GM21515 (cell line): ENCODE measurements at regions not wholly inside any gene's neighbourhood (a gene's known extent, or its start where the extent isn't known, plus 50 kb on each side); places are given as distances from the start of the nearest gene placed in this dataset.
"Not testable (repeated sequence)": the region's sequence is repeated elsewhere in the genome, so short reads cannot be mapped to it uniquely, and the experiment has no call there.

Source experiments
- ATAC-seq: cut with Tn5 transposase; IDR thresholded peaks from one replicate; pipeline ENCODE4 v1.9.1; 2021; ENCODE audit not compliant: unreplicated experiment

- ATAC-seq, result not testable (repeated sequence)
These were observed 102.2 kb upstream of the PDE10A start for GRCh38 chr6:165765256-165765655.

DNA sequence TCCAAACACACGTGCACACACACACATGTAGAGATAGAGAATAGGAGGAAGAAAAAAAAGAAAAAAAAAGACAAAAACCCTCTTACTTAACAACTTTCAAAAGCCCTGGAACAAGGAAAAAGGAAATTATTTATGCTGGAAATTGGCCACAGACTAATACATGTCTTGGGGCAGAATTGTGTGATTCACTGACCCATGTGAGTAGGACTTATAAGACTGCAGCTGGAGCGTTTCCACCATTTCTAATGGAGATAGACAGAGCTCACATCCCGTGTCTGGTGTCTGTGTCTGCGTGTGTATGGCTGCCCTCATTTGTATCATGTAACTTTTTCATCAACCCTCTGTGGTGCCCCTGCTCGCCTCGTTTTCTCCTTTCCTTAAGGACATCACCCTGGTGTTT lies 99.8 kb upstream of the PDE10A start:
- no peak for ATAC-seq

DNA sequence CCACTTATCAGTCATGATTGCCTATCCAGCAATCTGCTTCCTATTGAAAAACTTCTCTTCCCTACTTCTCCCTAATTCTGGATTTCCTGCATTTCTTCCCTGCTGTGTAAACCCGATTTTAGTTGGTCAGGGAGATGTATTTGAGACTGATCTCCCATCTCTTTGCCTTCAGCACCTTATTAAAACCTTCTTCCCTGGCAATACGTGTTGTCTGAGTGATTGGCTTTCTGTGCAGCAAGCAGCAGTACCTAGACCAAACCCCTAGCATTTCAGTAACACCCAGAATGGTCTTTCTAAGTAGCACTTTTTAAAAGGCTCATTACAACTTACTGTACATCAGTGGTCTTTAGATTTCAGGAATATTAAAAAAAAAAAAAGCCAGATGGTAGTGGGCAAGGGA lies 99.1 kb upstream of the PDE10A start:
- ATAC-seq, result no peak

- no peak for ATAC-seq
These were observed 97.8 kb upstream of the PDE10A start for GRCh38 chr6:165760803-165761185.

DNA sequence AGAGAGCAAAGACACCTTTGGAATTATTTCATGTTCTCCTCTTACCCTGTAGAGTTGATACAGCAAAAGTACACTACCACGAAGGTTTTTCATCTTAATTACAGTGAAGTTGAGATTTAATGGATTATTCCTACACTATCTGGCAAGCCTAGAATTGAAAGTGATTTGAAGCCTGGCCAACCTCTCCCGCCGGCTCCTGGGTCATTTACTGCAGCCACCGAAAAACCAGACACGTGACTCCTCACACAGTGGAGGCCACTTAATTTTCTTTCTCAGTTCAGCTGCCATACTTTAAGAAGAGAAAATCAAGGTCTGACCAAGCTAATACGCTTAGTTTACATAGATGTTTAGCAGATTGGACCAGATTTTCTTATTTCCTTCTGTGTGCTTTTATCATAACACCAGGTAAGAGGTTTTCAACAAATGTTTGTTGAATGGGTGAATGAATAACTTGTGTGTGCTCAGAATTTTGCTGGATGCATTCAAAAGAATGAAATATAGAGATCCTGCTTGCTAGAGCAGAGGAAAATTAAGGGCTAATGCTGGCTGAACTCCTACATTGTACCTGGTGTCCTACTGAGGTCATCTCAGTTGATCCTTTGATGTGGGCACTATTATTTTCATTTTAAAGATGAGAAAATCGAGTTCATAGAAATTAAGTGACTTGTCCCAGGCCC lies 97.2 kb upstream of the PDE10A start:
- no peak for ATAC-seq

GRCh38 chr6:165758441-165758840 lies 95.4 kb upstream of the PDE10A start:
- ATAC-seq, result no peak

GRCh38 chr6:165755583-165755982 lies 92.5 kb upstream of the PDE10A start:
- no peak for ATAC-seq

GRCh38 chr6:165753506-165753905 lies 90.5 kb upstream of the PDE10A start:
- ATAC-seq, result no peak

DNA sequence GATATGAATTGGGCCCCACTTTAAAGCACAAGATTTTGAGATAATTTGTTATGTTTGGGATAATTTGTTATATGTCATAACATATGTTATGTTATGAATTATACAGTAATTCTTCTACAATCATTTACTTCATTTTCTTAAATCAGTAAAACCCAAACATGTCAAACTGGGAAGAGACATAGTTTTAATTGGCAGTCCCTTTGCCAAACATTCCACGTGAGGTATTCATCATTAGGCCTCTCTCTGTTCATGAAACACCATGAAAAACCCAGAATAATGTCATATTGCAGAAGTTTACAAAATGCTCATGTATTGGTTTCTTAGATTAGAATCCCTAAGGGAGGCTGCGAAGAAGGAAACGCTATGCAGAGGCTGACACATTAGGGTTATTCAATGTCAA lies 89.4 kb upstream of the PDE10A start:
- ATAC-seq, result no peak

DNA sequence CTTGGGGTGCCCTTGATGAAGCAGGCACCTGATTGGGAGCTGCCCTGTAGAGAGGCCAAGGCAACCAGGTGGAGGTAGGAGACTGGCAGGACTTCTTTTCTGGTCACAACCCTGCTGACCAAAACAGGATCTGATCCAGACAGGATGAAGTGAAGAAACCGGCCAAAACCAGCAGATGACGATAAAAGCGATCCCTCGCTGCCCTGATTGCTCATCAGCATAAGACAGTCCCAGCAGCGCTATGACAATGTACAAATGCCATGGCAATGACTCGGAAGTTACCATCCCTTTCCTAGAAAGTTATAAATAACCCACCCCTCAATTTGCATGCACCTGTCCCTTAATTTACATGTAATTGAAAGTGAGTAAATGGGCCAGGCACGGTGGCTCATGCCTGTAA lies 88.4 kb upstream of the PDE10A start:
- no peak for ATAC-seq

GRCh38 chr6:165749163-165749562 lies 86.1 kb upstream of the PDE10A start:
- no peak for ATAC-seq

GRCh38 chr6:165748390-165748789 lies 85.3 kb upstream of the PDE10A start:
- ATAC-seq, result no peak

DNA sequence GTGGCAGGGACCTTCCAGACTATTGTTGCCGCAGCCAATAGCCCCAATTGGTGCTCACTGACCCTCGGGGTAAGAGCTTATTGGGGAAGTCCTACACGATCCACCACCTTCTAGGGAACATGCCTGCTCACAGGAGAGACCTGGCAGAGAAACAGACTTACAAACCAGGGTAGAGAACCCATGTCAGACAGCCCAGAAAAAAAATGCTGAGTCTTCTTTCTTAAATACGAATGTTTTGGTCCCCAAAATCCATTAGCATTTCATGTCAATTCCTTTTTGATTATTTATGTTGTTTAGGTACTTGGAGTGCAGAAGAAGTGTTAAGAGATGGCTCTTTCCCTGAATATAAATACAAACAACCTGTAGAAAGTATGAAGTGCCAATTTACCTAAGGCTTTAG lies 84.9 kb upstream of the PDE10A start:
- ATAC-seq, result no peak

GRCh38 chr6:165746331-165746730 lies 83.3 kb upstream of the PDE10A start:
- ATAC-seq, result no peak

GRCh38 chr6:165745492-165745891 lies 82.5 kb upstream of the PDE10A start:
- no peak for ATAC-seq

- ATAC-seq, result no peak
These were observed 81.7 kb upstream of the PDE10A start for GRCh38 chr6:165744555-165745228.

GRCh38 chr6:165743366-165743898 lies 80.4 kb upstream of the PDE10A start:
- ATAC-seq, result no peak

DNA sequence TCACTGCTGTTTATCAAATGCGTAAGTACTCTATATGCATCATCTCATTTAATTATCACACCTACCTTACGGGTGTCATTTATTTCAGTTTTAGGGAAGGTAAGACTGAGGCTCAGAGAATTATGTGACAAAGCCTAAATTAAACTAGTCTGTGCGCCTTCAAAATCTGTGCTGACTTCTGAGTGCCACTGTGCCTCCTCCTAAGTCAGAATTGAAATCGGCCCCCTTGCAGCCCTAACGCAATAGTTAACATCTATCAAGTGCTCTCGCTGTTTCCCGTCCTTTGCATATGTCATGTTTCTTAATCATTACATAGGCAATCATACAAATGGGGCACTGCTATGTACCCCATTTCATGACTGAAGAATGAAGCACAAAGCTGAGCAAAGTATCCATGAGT lies 79.0 kb upstream of the PDE10A start:
- ATAC-seq, result no peak

DNA sequence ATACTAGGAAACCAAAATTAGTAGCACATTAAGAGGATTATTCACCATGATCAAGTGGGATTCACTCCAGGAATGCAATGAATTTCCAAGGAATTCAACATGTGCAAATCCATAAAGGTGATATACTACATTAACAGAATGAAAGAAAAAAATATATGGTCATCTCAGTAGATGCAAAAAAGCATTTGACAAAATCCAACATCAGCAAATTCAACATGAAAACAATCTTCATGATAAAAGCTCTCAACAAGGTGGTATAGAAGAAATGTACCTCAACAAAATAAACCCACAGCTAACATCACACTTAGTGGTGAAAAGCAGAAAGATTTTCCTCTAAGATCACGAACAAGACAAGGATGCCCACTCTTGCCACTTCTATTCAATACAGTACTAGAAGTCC lies 74.4 kb upstream of the PDE10A start:
- ATAC-seq, result no peak

DNA sequence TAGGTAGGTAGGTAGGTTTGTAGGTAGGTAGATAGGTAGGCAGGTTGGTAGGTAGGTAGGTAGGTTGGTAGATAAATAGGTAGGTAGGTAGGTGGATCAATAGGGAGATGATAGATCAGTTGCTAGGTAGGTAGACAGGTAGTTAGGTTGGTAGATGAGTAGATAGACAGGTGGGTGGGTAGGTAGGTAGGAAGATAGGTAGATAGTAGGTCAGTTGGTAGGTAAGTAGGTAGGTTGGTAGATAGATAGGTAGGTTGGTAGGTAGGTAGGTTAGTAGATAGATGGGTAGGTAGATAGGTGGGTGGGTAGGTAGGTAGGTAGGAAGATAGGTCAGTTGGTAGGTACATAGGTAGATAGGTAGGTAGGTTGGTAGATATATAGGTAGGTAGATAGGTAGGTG lies 72.0 kb upstream of the PDE10A start:
- ATAC-seq, result no peak

GRCh38 chr6:165733489-165733791 lies 70.4 kb upstream of the PDE10A start:
- no peak for ATAC-seq

DNA sequence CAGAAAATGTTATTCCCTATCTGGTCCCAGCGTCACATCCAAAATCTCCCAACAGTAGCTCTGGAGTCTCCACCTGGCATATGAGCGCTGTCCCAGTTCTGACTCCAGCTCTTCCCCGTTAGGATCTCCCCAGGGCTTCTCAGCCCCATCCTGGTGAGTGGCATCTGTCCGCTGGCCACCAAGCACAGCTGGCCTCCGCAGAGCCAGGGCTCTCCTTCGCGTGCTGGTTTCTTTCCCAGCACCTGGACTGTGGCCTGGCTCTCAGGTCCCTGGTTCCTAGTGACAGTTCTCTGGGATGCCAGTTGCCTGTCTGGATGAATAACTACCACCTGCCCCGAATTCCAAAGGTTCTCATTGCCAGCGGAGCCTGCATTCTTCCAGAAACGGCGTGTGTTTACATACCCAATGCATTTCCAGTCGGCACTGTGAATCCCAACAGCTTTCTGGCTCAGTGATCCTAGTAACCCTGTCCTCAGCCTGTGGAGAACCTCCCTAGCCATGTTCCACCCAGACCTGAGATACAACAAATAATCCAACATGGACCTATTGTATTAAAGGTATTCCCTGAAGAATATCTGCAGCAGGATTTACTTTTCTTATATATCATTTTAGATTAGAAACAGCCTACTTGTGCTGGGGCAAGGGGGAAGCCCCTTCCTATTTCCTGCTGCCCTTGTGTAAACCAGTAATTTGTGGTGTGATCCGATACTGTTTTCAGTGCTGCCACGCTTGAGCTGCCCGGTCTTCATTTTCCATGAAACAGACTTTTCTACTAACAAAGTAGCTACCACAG lies 69.9 kb upstream of the PDE10A start:
- no peak for ATAC-seq
